SH-SY5Y (cell line): ENCODE measurements at regions not wholly inside any gene's neighbourhood (a gene's known extent, or its start where the extent isn't known, plus 50 kb on each side); places are given as distances from the start of the nearest gene placed in this dataset.

Experiments used
- GATA2 ChIP-seq: IDR thresholded peaks from 2 replicates; pipeline ENCODE4 v1.6.1; 2011; ENCODE audit warnings: mild to moderate bottlenecking, low read depth, low read length
- GATA3 ChIP-seq: IDR thresholded peaks from 2 replicates; pipeline ENCODE4 v1.6.1; 2011; ENCODE audit warnings: low read depth, mild to moderate bottlenecking, low read length, moderate library complexity

DNA sequence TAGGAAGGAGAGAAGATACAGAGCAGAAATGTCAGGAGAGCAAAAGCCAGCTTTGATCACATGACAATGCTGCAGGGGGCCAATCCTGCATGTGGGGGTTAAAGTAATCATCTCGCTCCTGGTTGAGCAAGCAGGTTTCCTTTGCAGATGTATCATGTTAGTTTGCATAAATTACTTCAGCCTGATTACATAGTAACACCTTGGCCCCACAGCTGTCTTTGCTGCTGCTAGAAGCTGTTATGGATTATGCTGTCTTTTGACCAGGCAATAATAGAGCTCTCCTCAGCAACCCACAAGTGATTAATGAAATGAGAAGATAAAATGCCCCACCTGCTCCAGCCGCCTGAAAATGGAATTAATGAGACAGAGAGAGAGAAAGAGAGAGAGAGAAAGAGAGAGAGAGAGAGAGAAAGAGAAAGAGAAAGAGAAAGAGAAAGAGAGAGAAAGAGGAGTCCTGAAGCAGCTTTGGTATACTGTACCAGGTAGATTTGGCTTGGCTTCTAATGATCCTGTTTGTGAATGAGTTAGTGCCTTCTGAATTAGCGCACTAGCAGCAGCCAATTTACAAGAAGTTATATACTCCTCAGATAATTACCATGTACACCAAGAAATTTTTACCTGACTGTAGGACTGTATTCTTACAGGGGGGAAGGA, 174.3 kb upstream of the RORB start:
- TF ChIP-seq GATA2 (no peak), GATA3 (no peak)
